ENCODE measurements at regions not wholly inside any gene's neighbourhood (a gene's known extent, or its start where the extent isn't known, plus 50 kb on each side); places are given as distances from the start of the nearest gene placed in this dataset.

GRCh38 chr4:3683744-3684421, 82.3 kb upstream of the ADRA2C start:
- DNase-seq, result peak; percentile 10
- Histone ChIP-seq H3K9me3 (no peaks in the 10 kb centered on the region), H3K27me3 (no peaks in the 10 kb centered on the region), H3K4me1 (no peaks in the 10 kb centered on the region), H3K4me3 (ENCODE audit: low read depth, low read length) (no peak overlapping the region), H3K36me3 (no peaks in the 10 kb centered on the region)
- no peak for TF ChIP-seq CTCF (IDR thresholded peaks at IDR 0.05; ENCODE audit: low read depth, low read length)

GRCh38 chr4:3683077-3683743, 83.0 kb upstream of the ADRA2C start:
- Histone ChIP-seq H3K4me3 (ENCODE audit: low read depth, low read length) (no peak overlapping the region), H3K36me3 (no peaks in the 10 kb centered on the region), H3K9me3 (no peaks in the 10 kb centered on the region), H3K27me3 (no peaks in the 10 kb centered on the region), H3K4me1 (no peaks in the 10 kb centered on the region)
- peak; percentile 6 for DNase-seq
- TF ChIP-seq CTCF (IDR thresholded peaks at IDR 0.05; ENCODE audit: low read depth, low read length), result no peak

- no peaks in the 10 kb centered on the region for H3K4me1 ChIP-seq
- no peaks in the 10 kb centered on the region for H3K36me3 ChIP-seq
- no peaks in the 10 kb centered on the region for H3K9me3 ChIP-seq
- no peak overlapping the region for H3K4me3 ChIP-seq (ENCODE audit: low read depth, low read length)
- no peaks in the 10 kb centered on the region for H3K27me3 ChIP-seq
- no peak for TF ChIP-seq CTCF (IDR thresholded peaks at IDR 0.05; ENCODE audit: low read depth, low read length)
- DNase-seq, result peak; percentile 2
Measured at GRCh38 chr4:3682236-3683076, 83.7 kb upstream of the ADRA2C start.

- Histone ChIP-seq H3K4me3 (ENCODE audit: low read depth, low read length) (no peak overlapping the region), H3K27me3 (no peaks in the 10 kb centered on the region), H3K36me3 (no peaks in the 10 kb centered on the region), H3K9me3 (no peaks in the 10 kb centered on the region), H3K4me1 (no peaks in the 10 kb centered on the region)
- TF ChIP-seq CTCF (IDR thresholded peaks at IDR 0.05; ENCODE audit: low read depth, low read length), result no peak
- peak; percentile 2 for DNase-seq
Measured at GRCh38 chr4:3681191-3681590, 85.0 kb upstream of the ADRA2C start.

- DNase-seq, result peak; percentile 2
- H3K36me3 ChIP-seq, result no peaks in the 10 kb centered on the region
- no peak for TF ChIP-seq CTCF (IDR thresholded peaks at IDR 0.05; ENCODE audit: low read depth, low read length)
- no peaks in the 10 kb centered on the region for H3K4me1 ChIP-seq
- H3K4me3 ChIP-seq (ENCODE audit: low read depth, low read length), result no peak overlapping the region
- H3K27me3 ChIP-seq, result no peaks in the 10 kb centered on the region
- no peaks in the 10 kb centered on the region for H3K9me3 ChIP-seq
Measured at GRCh38 chr4:3680656-3681055, 85.5 kb upstream of the ADRA2C start.
